ENCODE measurements at regions not wholly inside any gene's neighbourhood (a gene's known extent, or its start where the extent isn't known, plus 50 kb on each side); places are given as distances from the start of the nearest gene placed in this dataset.

DNA sequence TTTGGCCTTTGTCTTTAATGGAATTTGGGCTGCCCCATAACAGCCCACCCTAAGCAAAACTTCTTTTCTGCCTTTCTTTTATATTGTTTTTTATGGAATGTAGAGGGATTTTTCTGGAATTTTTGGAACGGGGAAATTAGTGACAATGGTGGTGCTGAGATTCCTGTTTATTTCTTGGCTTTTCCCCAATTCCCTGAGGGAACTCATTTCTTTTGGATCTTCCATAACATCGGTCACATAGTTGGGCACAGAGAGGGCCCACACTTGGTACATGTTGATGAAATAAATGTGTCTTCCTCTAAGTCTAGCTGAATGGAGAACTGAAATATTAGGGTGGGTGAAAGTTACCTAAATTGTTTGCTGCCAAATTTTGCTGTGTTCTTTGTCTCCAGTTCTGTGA lies 191.6 kb upstream of the TNP1 start:
- no peak for DNase-seq
- TF ChIP-seq POLR2A (IDR thresholded peaks at IDR 0.05; ENCODE audit: low read length) (no peak), GATA1 (IDR thresholded peaks at IDR 0.05; ENCODE audit: low read depth, low read length) (no peak)

DNA sequence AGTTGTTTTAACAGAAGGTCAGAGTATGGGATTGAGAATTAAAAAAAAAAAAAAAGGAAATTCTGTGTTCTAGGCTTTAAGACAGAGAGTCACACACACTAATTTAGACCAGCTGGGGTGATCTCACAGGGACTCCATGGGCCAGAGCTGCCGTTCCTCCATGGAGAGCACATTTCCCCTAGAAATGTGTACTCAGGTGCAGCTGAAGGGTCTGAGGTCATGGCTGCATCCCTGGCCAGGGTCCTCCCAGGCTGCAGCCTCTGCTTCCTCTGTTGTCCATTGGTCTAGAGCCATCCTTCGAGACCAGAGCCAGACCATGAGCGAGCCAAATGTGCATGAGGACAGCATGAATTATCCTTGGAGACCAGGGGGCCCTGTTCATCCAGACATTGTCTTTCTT lies 190.1 kb upstream of the TNP1 start:
- TF ChIP-seq GATA1 (IDR thresholded peaks at IDR 0.05; ENCODE audit: low read depth, low read length) (no peak), POLR2A (IDR thresholded peaks at IDR 0.05; ENCODE audit: low read length) (no peak)
- DNase-seq: no peak

DNA sequence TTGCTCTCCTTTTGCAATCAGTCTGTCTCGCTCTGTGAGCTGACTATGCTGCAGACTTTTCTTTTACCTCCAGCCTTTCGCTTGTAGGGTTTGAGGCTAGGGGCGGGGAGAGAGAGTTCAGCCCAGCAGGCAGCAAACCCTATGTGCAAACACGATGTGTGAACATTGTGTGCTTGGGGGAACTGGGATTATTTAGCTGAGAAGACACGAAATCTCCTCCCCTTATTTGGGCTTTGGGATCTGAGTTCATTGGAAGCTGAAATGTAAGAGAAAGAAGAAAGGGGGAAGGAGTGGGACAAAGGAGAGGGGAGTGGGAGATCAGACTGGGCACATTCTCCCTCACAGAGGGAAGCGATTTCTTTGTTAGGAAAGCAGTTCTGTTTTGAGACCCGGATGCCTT lies 189.6 kb upstream of the TNP1 start:
- DNase-seq: no peak
- no peak for TF ChIP-seq GATA1 (IDR thresholded peaks at IDR 0.05; ENCODE audit: low read depth, low read length)
- TF ChIP-seq POLR2A (IDR thresholded peaks at IDR 0.05; ENCODE audit: low read length): no peak

DNA sequence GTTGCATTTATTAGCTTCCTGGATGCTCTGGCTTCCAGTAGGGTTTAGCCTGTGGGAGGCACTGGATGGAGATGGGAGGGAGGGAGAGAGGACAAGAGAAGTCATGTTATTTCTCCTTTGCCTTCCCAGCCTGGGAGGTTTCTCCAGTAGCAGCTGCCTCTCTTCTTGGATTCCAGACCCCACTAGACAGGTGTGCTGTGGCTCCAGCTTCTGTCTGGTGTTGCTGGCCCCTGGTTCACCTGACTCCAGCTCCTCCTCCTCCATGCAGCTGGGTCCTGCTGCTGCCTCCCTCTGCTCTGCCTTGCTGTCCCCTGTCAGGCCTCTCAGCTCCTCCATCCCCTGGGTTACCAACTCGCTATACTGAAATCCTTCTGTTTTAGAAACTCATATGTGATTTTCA lies 188.9 kb upstream of the TNP1 start:
- no peak for DNase-seq
- TF ChIP-seq GATA1 (IDR thresholded peaks at IDR 0.05; ENCODE audit: low read depth, low read length) (no peak), POLR2A (IDR thresholded peaks at IDR 0.05; ENCODE audit: low read length) (no peak)

DNA sequence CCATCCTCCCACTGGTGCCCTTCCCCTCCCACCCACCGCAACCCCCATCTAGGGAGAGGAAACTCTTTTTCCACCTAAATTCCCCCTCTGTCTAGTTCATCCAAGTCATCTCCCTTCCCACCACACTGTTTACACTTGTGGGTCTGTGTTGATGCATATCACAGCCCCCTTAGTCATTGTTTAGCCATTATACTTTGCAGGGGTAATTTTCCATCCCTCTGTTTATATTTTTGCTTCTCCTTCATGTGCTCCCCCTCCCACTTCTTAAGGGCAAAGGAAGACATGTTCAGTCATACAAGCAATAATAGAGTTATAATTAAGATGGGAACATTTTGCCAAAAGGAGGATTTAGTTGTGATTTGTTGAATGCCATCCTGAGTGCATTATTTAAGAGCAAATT lies 187.8 kb upstream of the TNP1 start:
- TF ChIP-seq POLR2A (IDR thresholded peaks at IDR 0.05; ENCODE audit: low read length) (no peak), GATA1 (IDR thresholded peaks at IDR 0.05; ENCODE audit: low read depth, low read length) (no peak)
- no peak for DNase-seq

DNA sequence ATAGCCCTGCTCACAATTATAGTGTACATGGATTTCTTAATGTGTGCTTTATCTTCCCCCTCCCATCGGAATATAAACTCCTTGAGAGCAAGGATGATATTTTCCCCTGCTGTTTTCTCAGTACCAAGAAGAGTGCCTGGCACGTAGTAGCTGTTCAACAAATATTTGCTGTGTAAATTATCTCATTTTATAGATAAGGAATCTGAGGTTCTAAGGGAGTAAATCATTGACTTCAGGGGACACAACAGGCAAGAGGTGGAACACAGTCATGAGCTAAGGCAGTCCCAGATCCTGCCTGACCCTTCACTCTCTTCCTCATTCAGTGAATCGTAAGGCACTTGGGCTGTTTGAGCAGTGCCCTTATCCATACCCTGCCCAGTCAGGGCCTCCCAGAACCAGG lies 187.3 kb upstream of the TNP1 start:
- no peak for TF ChIP-seq GATA1 (IDR thresholded peaks at IDR 0.05; ENCODE audit: low read depth, low read length)
- no peak for TF ChIP-seq POLR2A (IDR thresholded peaks at IDR 0.05; ENCODE audit: low read length)
- no peak for DNase-seq

DNA sequence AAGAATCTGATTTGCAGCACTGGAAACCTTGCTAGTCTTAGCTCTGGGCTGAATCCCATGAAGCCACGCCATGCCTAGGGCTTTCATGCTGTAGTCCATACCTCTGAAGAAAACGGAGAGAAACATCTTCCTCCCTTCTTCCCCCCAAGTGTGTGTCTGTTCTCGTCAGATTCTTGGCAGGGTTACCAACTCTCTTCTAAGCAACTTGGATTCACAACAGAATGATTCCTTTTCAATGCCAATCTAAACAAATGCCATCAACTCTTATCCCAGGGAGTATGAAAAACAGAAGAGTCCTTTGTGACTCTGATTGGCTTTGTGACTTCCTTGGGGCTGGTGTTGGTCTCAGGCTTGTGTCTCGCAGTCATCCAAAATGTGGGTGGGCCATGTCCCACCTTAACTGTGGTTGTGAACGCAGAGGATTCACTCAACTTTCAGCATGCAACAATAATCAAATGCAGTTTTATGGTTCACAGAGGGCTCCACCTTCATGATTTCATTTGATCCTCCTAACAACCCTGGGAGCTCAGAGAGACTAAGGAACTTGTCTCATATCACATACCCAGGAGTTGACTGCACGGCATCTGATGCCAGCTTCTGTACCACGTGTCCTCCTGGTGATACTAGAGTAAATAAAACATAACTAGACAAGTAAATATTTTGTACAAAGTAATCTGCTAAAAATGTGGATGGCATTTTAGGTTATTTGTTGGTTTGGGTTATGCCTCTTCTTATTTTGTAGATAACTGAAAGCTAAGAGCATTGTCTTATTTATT lies 186.0 kb upstream of the TNP1 start:
- no peak for TF ChIP-seq GATA1 (IDR thresholded peaks at IDR 0.05; ENCODE audit: low read depth, low read length)
- no peak for TF ChIP-seq POLR2A (IDR thresholded peaks at IDR 0.05; ENCODE audit: low read length)
- DNase-seq: no peak

DNA sequence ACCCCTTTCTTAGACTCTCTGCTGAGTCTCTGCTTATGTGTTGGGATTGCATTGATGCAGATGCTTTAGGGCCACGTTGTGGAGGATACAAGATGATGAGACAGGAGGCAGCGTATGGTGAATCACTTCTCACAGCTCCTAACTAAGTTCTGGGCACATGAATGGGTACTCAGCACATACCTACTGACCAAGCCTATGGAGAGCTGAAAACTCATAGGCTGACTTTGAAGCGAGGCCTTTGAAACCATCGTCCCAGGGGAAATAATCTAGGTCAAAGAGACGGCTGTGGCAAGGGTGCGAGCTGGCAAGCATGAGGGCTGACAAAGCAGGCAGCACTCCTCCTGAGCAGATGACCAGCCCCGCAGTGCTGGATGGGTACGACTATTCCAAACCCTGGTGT lies 180.2 kb upstream of the TNP1 start:
- TF ChIP-seq GATA1 (IDR thresholded peaks at IDR 0.05; ENCODE audit: low read depth, low read length) (no peak), POLR2A (IDR thresholded peaks at IDR 0.05; ENCODE audit: low read length) (no peak)
- no peak for DNase-seq

DNA sequence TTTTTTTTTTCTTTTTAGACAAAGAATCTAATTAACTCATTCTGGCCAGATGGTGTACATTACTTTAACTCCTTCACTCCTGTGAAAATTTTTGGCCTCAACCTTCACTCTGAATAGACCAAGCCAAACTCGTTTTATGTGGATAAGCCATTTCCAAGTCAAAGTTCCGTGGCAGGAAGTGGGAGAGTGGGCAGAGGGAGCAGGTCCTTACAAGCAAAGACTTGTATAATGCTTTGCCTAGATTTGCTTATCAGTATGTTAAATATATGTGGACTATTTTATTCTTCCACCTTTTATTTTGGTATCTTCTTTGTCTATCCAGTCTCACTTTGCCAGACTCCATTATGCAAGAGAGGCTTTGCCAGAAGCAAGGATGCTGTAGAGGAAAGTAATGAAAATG lies 178.1 kb upstream of the TNP1 start:
- TF ChIP-seq POLR2A (IDR thresholded peaks at IDR 0.05; ENCODE audit: low read length) (no peak), GATA1 (IDR thresholded peaks at IDR 0.05; ENCODE audit: low read depth, low read length) (no peak)
- no peak for DNase-seq

DNA sequence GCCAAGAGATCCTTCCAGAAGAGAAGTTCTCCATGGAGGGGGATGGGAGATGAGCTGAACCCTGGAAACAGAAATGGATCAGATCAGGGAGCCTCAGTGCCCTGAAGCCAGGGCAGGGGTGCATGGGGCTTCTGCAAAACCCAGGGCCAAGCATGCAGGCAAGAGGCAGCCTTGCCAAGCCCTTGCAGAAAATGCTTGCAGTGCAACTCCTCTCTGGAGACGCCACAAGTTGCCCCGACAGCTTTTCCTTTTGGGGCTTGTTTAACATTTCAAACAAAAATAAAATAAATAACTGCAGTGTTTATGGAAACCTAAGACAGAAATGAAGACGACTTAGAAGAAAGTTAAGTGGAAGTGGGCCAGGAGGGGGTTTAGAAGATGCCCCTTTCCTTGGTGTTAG lies 177.5 kb upstream of the TNP1 start:
- TF ChIP-seq GATA1 (IDR thresholded peaks at IDR 0.05; ENCODE audit: low read depth, low read length) (no peak), POLR2A (IDR thresholded peaks at IDR 0.05; ENCODE audit: low read length) (no peak)

DNA sequence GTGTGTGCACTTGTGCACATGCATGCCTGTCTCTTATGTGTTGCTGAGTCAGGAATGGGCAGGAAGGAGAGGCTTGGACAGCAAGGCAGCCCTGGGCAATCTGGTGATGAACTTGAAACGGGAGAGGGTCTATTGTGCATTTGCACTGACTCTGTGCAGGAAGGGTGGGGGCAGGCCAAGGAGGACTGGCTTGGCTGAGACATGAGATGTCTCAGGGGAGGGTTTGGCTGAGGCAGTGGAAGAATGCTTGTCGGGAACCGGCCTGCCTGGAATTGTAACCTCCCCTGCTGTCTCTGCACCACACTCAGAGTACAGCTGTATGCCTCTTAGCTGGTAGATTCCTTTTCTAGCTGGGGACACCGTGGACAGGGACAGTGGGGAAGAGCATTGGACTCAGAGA lies 176.1 kb upstream of the TNP1 start:
- TF ChIP-seq POLR2A (IDR thresholded peaks at IDR 0.05; ENCODE audit: low read length): no peak
- TF ChIP-seq GATA1 (IDR thresholded peaks at IDR 0.05; ENCODE audit: low read depth, low read length): no peak
- no peak for DNase-seq

More for the DNA sequence above, 177.5 kb upstream of the TNP1 start:
- no peak for DNase-seq

DNA sequence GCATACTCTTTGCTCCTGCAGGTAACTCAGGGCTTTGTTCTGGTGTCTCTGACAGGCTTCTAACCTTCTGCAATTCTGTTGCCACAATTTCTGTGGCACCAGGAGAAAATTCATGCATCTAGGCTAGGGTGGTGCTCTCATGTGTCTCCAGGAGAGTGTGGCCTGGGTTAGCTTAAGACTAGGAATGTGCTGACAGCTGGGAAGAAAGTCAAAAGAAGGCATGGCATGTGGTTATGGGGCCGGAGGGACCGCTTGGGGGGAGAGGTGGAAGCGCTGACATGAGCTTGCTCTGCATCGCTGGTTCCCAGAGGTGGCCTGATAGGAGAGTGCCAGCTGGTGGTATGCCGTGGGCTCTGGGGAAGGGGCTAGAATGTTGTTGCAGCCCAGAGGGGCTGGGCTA lies 173.3 kb upstream of the TNP1 start:
- TF ChIP-seq POLR2A (IDR thresholded peaks at IDR 0.05; ENCODE audit: low read length) (no peak), GATA1 (IDR thresholded peaks at IDR 0.05; ENCODE audit: low read depth, low read length) (no peak)

DNA sequence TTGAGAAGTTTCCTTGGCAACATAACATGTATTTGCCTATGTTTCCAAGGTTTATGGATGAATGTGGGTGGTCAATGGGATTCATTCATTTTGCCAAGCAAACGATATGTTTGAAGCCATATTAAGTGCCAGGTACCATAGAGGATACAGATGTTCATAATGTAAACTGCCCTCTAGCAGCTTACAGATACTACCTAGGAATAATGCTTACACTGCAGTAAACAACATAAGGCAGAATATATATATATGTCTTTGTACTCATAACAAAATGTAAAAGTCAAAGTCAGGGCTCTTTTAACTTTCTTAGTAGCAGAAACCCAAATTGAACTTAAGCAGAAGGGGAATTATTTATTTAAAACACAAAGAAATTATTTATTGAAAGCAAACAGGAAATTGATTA lies 171.6 kb upstream of the TNP1 start:
- no peak for TF ChIP-seq POLR2A (IDR thresholded peaks at IDR 0.05; ENCODE audit: low read length)
- no peak for DNase-seq

More for the DNA sequence above, 173.3 kb upstream of the TNP1 start:
- no peak for DNase-seq

DNA sequence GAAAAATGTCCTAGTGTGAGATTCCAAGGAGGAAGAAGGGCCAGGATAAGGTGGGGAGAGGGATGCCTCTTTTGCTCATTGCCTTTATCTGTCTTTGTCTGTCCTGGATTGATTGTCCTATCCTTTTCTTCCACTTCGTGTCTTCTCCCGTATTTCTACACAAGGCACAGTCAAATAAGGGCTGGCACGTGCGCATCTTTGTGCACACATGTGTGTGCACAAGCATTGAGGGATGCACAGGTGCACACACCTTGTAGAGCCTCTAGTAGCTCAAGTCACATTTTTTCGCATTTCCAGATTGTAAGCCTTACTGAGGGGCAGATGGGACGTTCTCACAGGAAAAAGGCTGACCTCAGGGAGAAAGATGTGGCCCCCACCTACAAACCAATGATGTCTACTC lies 170.2 kb upstream of the TNP1 start:
- TF ChIP-seq POLR2A (IDR thresholded peaks at IDR 0.05; ENCODE audit: low read length) (no peak), GATA1 (IDR thresholded peaks at IDR 0.05; ENCODE audit: low read depth, low read length) (no peak)
- no peak for DNase-seq

DNA sequence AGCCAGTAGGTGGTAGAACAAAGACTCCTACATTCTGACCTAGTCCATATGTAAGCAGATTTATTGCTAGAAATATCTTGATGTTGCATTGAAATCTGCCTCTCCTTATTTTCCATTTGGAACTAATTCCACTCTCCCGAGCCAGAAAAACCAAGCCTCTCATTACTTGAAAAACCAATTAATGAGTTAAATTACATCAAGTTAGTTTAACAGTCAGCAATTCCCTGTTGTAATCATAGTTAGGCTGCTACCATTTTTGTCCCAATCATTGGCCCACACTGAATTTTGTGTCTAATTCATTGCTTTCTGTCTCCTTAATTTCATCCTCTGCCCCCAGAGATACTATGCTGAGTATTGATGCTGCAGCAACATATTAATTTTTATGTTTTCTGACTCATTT lies 168.3 kb upstream of the TNP1 start:
- no peak for TF ChIP-seq POLR2A (IDR thresholded peaks at IDR 0.05; ENCODE audit: low read length)
- TF ChIP-seq GATA1 (IDR thresholded peaks at IDR 0.05; ENCODE audit: low read depth, low read length): no peak
- no peak for DNase-seq

DNA sequence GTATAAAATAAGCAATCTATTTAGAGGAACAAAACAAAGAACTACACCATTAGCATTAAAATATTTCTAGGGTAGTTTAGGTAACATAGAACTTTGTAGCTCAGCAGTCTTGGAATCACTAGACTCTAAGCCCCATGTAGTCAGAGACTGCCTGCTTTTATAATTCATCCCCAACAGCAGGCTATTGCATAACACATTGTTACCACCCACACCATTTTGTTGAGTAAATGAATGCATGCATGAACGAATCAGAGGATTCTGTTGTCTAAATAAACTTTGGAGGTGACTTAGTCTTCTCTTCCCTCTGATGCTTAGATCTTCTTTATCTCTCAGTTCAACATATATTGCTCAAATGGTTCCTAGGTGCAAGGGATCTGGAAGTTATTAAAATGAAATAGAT lies 167.6 kb upstream of the TNP1 start:
- DNase-seq: no peak
- TF ChIP-seq GATA1 (IDR thresholded peaks at IDR 0.05; ENCODE audit: low read depth, low read length) (no peak), POLR2A (IDR thresholded peaks at IDR 0.05; ENCODE audit: low read length) (no peak)
